Psoas muscle (tissue), 7 donors: ENCODE measurements at regions not wholly inside any gene's neighbourhood (a gene's known extent, or its start where the extent isn't known, plus 50 kb on each side); places are given as distances from the start of the nearest gene placed in this dataset.

Source experiments
- ATAC-seq, 4 donors: fragments of 200-7000 bp; cut with Tn5 transposase; one replicate each; pipeline ENCODE4 v1.9.1; 2020; ENCODE audit warnings: moderate library complexity in 3 of 4, mild to moderate bottlenecking in 2 of 4
- DNase-seq, 2 donors: peaks; one replicate each; pipeline ENCODE4 v3.0.0-alpha.2; 2020
- H3K27ac ChIP-seq: fragments of 200-600 bp; one replicate; pipeline ENCODE4 v1.8.0; 2022
- H3K27me3 ChIP-seq, 3 donors: fragments of 200-600 bp in 1 of 3; one replicate each; pipeline versions ENCODE4 v1.6.1 to v1.8.0; 2013 to 2022; ENCODE audit warnings: low read length in 2 of 3, mild to moderate bottlenecking in 2 of 3, moderate library complexity in 1 of 3; ENCODE audit not compliant: insufficient read depth in 3 of 3
- H3K36me3 ChIP-seq, 2 donors: fragments of 200-600 bp in 1 of 2; one replicate each; pipeline versions ENCODE4 v1.6.1 to v1.8.0; 2013 to 2022; ENCODE audit warnings: low read depth in 1 of 2, mild to moderate bottlenecking in 1 of 2, moderate library complexity in 1 of 2; ENCODE audit not compliant: insufficient read depth in 1 of 2
- H3K4me1 ChIP-seq: fragments of 200-600 bp; one replicate; pipeline ENCODE4 v1.8.0; 2022
- H3K4me3 ChIP-seq: fragments of 200-600 bp; one replicate; pipeline ENCODE4 v1.8.0; 2022; ENCODE audit warnings: mild to moderate bottlenecking
- H3K9me3 ChIP-seq: fragments of 200-600 bp; one replicate; pipeline ENCODE4 v1.8.0; 2022
- WGBS, 3 donors: extraction: QIAGEN DNeasy Blood & Tissue Kit; methylation state at CpG; one replicate each; pipeline versions ENCODE4 v1.1.6 to v1.1.7; 2013; 5-methylcytosine and 5-hydroxymethylcytosine counted together
- intact Hi-C, 2 donors: fragments of 100-400 bp; cut with DNase I; formaldehyde crosslinking; loops; one replicate each; pipeline versions ENCODE4 v1.11.0 to v1.14.2; 2022
- TF ChIP-seq, protein P1 (sequence below): fragments of 200-600 bp; IDR thresholded peaks from one replicate; pipeline ENCODE4 v1.8.0; 2022; ENCODE audit warnings: antibody characterized with exemption
- donor health status: healthy with polysubstance abuse.
- donor health status: DM: no; HTN: no; CAD: no; lungs with moderate emphysema.
- donor health status: Bipolar disorder and iron deficiency.
- donor health status: healthy.
- donor health status: DM: yes; HTN: yes; CAD: no.
- donor health status: DM: no; HTN: no; CAD: no.
- donor health status: DM: yes; HTN: yes; CAD: no.

DNA sequence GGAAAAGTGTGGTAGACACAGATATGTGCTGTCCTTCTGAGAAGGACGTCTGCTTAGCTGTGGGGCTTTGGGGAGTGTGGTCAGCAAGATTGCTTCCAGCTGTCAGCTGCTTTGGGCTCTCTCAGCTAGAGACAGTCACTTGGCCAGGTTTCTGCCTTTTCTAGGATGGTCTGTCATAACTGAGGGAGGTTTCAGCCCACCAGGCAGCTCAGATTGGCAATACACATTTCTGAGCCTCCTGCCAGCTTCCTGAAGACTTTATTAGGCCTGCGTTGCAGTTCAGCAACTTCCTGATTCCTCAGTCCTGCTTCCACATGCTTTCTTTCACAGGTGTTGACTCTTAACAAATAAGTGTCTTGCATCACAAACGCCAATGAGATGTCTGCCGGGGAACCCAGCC is 286.5 kb downstream of the SQOR start:
- no peaks in the 10 kb centered on the region for H3K9me3 ChIP-seq
- no peak overlapping the region for H3K27ac ChIP-seq
- intact Hi-C loops: no loop called here
- WGBS, 3 donors: 20 to 27% (median 24%) methylated on average over 4 of the region's 4 CpGs
- no peaks in the 10 kb centered on the region for H3K36me3 ChIP-seq
- no peaks in the 10 kb centered on the region for H3K4me1 ChIP-seq
- DNase-seq (no peak), ATAC-seq (no peak)
- H3K4me3 ChIP-seq: no peak overlapping the region
- TF ChIP-seq, protein P1, sequence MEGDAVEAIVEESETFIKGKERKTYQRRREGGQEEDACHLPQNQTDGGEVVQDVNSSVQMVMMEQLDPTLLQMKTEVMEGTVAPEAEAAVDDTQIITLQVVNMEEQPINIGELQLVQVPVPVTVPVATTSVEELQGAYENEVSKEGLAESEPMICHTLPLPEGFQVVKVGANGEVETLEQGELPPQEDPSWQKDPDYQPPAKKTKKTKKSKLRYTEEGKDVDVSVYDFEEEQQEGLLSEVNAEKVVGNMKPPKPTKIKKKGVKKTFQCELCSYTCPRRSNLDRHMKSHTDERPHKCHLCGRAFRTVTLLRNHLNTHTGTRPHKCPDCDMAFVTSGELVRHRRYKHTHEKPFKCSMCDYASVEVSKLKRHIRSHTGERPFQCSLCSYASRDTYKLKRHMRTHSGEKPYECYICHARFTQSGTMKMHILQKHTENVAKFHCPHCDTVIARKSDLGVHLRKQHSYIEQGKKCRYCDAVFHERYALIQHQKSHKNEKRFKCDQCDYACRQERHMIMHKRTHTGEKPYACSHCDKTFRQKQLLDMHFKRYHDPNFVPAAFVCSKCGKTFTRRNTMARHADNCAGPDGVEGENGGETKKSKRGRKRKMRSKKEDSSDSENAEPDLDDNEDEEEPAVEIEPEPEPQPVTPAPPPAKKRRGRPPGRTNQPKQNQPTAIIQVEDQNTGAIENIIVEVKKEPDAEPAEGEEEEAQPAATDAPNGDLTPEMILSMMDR: no peak
- no peaks in the 10 kb centered on the region for H3K27me3 ChIP-seq

DNA sequence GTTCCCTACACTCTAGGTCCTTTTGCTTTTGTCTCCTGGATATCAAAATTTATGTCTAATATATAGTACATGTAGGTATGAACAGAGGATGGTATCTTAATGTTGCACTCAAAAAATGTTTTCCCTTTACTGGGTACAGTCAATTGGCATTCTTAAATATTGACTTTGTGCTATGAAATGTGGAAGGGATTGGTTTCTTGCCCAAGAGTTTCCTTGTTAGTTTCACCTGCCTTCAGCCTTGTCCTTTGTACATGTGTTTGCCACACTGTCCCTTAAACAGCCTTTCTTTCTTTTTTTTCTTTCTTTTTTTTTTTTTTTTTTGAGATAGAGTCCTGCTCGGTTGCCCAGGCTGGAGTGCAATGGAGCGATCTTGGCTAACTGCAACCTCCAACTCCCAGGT is 287.1 kb downstream of the SQOR start:
- no peaks in the 10 kb centered on the region for H3K9me3 ChIP-seq
- H3K4me3 ChIP-seq: no peak overlapping the region
- no peaks in the 10 kb centered on the region for H3K27me3 ChIP-seq
- no peaks in the 10 kb centered on the region for H3K4me1 ChIP-seq
- DNase-seq: no peak
- H3K36me3 ChIP-seq: no peaks in the 10 kb centered on the region
- ATAC-seq: no peak
- WGBS, 3 donors: 84 to 96% (median 88%) methylated on average over 2 of the region's 2 CpGs
- intact Hi-C loops: no loop called here
- TF ChIP-seq, protein P1: no peak
- no peak overlapping the region for H3K27ac ChIP-seq

DNA sequence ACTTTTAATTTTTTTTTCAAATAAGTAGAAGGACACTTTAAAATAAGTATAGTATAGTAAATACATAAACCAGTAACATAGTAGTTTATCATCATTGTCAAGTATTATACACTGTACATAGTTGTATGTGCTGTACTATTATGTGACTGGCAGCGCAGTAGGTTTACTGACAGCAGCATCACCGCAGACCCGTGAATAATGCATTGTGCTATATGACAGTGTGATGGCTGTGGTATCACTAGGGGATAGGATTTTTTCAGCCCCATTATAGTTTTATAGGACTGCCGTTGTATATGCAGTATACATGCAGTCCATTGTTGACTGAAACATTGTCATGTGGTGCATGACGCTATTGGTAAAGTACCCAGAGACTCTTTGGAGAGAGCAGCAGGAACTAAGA is 306.5 kb downstream of the SQOR start:
- WGBS, 3 donors: 91 to 93% (median 93%) methylated on average over 5 of the region's 5 CpGs

DNA sequence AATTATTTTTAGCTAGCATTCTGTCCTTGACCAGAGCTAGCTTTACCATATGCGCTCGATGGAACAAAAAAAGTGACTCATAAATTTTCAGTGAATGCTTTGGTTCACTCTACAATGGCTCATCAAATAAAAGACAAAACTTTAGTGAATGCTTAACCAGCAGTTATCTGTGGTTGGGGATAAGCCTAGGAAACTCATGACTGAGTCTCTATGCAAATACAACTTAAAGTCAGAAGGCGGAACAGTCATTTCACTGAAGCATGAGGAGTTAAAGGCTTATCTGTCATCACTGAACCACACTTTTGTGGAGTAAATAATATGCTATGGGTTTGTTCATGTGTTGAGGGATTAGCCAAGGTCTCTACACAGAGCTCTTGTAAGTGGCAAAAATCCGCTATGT is 308.4 kb downstream of the SQOR start:
- ATAC-seq: no peak
- intact Hi-C loops: no loop called here
- Histone ChIP-seq H3K4me1 (no peaks in the 10 kb centered on the region), H3K4me3 (no peak overlapping the region), H3K27ac (no peak overlapping the region), H3K9me3 (no peaks in the 10 kb centered on the region), H3K27me3 (no peaks in the 10 kb centered on the region), H3K36me3 (no peaks in the 10 kb centered on the region)
- no peak for DNase-seq
- TF ChIP-seq, protein P1: no peak
- WGBS, 3 donors: 70 to 90% (median 89%) methylated on average over 4 of the region's 4 CpGs

More for the DNA sequence above, 306.5 kb downstream of the SQOR start:
- Histone ChIP-seq H3K4me3 (no peak overlapping the region), H3K27ac (no peak overlapping the region), H3K4me1 (no peaks in the 10 kb centered on the region), H3K36me3 (no peaks in the 10 kb centered on the region), H3K9me3 (no peaks in the 10 kb centered on the region), H3K27me3 (no peaks in the 10 kb centered on the region)
- ATAC-seq: no peak
- DNase-seq: no peak
- intact Hi-C loops: no loop called here
- TF ChIP-seq, protein P1: no peak

DNA sequence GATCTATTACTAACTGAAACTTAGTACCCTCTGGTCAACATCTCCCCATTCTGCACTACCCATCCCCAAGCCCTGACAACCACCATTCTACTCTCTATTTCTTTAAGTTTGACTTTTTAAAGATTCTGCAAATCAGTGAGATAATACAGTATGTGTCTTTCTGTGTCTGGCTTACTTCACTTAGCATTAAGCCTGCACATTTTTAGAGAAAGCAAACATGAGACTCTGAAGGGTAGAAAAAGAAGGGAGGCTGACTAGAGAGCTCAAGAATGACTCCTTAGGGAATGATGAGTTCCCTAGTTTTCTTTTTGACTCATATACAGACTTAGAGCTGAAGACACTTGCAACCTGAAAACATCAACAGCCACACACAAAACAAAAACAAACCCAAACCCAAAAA is 311.3 kb downstream of the SQOR start:
- H3K27ac ChIP-seq: no peak overlapping the region
- no peaks in the 10 kb centered on the region for H3K36me3 ChIP-seq
- TF ChIP-seq, protein P1: no peak
- ATAC-seq: no peak
- H3K27me3 ChIP-seq: no peaks in the 10 kb centered on the region
- no peaks in the 10 kb centered on the region for H3K4me1 ChIP-seq
- H3K4me3 ChIP-seq: no peak overlapping the region
- no peaks in the 10 kb centered on the region for H3K9me3 ChIP-seq
- intact Hi-C loops: no loop called here
- no peak for DNase-seq
